C4-2B (cell line): ENCODE measurements at regions not wholly inside any gene's neighbourhood (a gene's known extent, or its start where the extent isn't known, plus 50 kb on each side); places are given as distances from the start of the nearest gene placed in this dataset.
"Not testable (repeated sequence)": the region's sequence is repeated elsewhere in the genome, so short reads cannot be mapped to it uniquely, and the experiment has no call there.

Source experiments
- H3K27ac ChIP-seq: fragments of 450-650 bp; 2 replicates; pipeline ENCODE4 v1.5.1; 2017
- ZFX ChIP-seq: fragments of 450-650 bp; IDR thresholded peaks from 2 replicates; pipeline ENCODE4 v1.6.1; 2017
- TF ChIP-seq, protein P1 (sequence below): fragments of 450-650 bp; conservative IDR thresholded peaks from 2 replicates; pipeline ENCODE4 v1.5.1; 2017; ENCODE audit warnings: mild to moderate bottlenecking

GRCh38 chr4:151535366-151535765 lies 126.4 kb downstream of the FHIP1A start:
- no peak overlapping the region for H3K27ac ChIP-seq
- TF ChIP-seq, protein P1, sequence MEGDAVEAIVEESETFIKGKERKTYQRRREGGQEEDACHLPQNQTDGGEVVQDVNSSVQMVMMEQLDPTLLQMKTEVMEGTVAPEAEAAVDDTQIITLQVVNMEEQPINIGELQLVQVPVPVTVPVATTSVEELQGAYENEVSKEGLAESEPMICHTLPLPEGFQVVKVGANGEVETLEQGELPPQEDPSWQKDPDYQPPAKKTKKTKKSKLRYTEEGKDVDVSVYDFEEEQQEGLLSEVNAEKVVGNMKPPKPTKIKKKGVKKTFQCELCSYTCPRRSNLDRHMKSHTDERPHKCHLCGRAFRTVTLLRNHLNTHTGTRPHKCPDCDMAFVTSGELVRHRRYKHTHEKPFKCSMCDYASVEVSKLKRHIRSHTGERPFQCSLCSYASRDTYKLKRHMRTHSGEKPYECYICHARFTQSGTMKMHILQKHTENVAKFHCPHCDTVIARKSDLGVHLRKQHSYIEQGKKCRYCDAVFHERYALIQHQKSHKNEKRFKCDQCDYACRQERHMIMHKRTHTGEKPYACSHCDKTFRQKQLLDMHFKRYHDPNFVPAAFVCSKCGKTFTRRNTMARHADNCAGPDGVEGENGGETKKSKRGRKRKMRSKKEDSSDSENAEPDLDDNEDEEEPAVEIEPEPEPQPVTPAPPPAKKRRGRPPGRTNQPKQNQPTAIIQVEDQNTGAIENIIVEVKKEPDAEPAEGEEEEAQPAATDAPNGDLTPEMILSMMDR, result no peak
- no peak for TF ChIP-seq ZFX

GRCh38 chr4:151537687-151538086 lies 128.7 kb downstream of the FHIP1A start:
- no peak for TF ChIP-seq ZFX
- TF ChIP-seq, protein P1, result no peak
- H3K27ac ChIP-seq, result no peak overlapping the region

DNA sequence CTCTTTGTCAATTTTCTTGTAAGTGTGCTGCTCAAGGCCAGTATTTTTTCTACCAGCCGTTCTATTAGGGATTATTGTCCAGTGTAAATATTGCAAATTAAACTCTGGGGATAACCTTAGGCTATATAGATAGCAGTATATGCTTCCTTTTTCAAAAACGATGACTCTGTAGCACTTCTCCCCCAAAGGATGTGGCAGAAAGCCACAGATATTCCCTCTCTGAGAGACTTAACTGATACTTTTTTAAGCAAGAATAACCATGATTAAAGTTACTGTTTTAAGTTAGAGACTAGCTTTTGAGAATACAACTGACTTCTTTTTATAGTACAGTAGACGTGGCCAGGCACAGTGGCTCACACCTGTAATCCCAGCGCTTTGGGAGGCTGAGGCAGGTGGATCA lies 130.0 kb downstream of the FHIP1A start:
- TF ChIP-seq, protein P1, result no peak
- no peak for TF ChIP-seq ZFX
- H3K27ac ChIP-seq, result 0 out of 2 replicates have a peak overlapping the region, but pooled peaks have one; percentile 22

DNA sequence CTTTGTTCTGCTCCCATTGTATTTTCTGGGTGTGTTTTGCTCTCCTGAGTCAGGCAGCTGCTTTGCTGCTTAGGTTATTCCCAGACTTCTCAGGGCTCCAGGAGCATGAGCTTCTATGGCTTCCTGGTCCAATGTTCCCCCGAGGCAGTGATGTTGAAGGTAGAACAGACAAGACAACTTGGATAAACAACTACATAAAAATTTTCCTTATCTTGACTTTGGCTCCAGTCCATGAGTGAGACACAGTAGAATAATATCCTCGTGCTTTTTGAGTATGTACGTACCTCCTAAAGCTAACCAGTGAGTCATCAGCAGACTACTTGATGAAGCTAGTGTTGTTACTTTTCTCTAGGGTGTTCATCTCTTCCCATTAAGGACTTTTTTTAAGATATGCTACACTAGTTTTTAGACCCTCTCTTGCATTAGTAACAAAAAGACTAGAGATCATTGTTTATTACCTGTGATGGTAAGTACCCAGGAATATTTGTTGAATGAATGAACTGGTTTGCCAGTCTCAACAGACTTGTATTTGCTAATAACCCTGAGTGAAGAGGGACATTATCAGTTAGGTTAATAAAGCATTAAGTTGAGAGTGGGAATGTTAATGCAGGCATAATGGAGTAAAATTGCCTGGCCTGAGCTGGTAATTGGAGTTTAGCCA lies 131.9 kb downstream of the FHIP1A start:
- H3K27ac ChIP-seq, result peak overlapping the region; percentile 30; the same call in 1 of the 2 replicates
- no peak for TF ChIP-seq ZFX
- TF ChIP-seq, protein P1, result no peak

GRCh38 chr4:151541389-151542071 lies 132.6 kb downstream of the FHIP1A start:
- H3K27ac ChIP-seq, result peak overlapping the region; percentile 74; the same call in 1 of the 2 replicates
- no peak for TF ChIP-seq ZFX
- TF ChIP-seq, protein P1, result no peak

DNA sequence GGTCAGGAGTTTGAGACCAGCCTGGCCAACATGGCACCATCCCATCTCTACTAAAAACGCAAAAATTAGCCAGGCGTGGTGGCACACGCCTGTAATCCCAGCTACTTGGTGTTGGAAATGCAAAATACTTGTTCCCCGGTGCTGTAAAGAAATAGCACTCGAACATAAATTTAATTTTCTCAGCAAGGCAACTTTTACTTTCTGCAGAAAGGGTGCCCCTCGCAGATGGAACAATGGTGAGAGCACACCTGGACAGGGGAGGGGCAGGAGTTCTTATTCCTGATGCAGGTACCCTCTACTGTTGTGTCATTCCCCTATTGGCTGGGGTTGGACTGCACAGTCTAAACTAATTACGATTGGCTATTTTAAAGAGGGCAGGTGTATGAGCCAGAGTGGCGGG lies 139.7 kb downstream of the FHIP1A start:
- no peak overlapping the region for H3K27ac ChIP-seq
- TF ChIP-seq ZFX, result no peak
- TF ChIP-seq, protein P1, result no peak

- H3K27ac ChIP-seq, result not testable (repeated sequence)
Measured at GRCh38 chr4:151549378-151549777, 140.4 kb downstream of the FHIP1A start.

- no peak overlapping the region for H3K27ac ChIP-seq
- TF ChIP-seq, protein P1, result no peak
- no peak for TF ChIP-seq ZFX
Measured at GRCh38 chr4:151553874-151554273, 144.9 kb downstream of the FHIP1A start.
